ENCODE measurements at regions not wholly inside any gene's neighbourhood (a gene's known extent, or its start where the extent isn't known, plus 50 kb on each side); places are given as distances from the start of the nearest gene placed in this dataset.

- no peak for TF ChIP-seq USF1 (IDR thresholded peaks at IDR 0.05)
- TF ChIP-seq YY1 (IDR thresholded peaks at IDR 0.05; ENCODE audit: low read depth) = no peak
- no peak for TF ChIP-seq TAF1 (IDR thresholded peaks at IDR 0.05; ENCODE audit: low read depth)
- no peak for TF ChIP-seq TCF12 (IDR thresholded peaks at IDR 0.05; ENCODE audit: low read depth)
- TF ChIP-seq REST (IDR thresholded peaks at IDR 0.05; ENCODE audit: low read depth) = no peak
- TF ChIP-seq FOXM1 (IDR thresholded peaks at IDR 0.05; ENCODE audit: borderline replicate concordance, low read depth) = no peak
- no peak for TF ChIP-seq MAX (IDR thresholded peaks at IDR 0.05)
- no peak for TF ChIP-seq RAD21 (IDR thresholded peaks at IDR 0.05; ENCODE audit: low read depth)
- TF ChIP-seq EP300 (IDR thresholded peaks at IDR 0.05; ENCODE audit: borderline replicate concordance) = no peak
- no peak for TF ChIP-seq EGR1 (IDR thresholded peaks at IDR 0.05)
- TF ChIP-seq TEAD4 (IDR thresholded peaks at IDR 0.05) = no peak
- no peak for TF ChIP-seq NFIC (IDR thresholded peaks at IDR 0.05)
- no peak for TF ChIP-seq CEBPB (IDR thresholded peaks at IDR 0.05)
- no peak for TF ChIP-seq CREB1 (IDR thresholded peaks at IDR 0.05; ENCODE audit: low read depth)
Observed at GRCh38 chr6:8710668-8711431, 275.5 kb upstream of the SLC35B3 start.

Data from Ishikawa (cell line).